ENCODE measurements at regions not wholly inside any gene's neighbourhood (a gene's known extent, or its start where the extent isn't known, plus 50 kb on each side); places are given as distances from the start of the nearest gene placed in this dataset.

DNA sequence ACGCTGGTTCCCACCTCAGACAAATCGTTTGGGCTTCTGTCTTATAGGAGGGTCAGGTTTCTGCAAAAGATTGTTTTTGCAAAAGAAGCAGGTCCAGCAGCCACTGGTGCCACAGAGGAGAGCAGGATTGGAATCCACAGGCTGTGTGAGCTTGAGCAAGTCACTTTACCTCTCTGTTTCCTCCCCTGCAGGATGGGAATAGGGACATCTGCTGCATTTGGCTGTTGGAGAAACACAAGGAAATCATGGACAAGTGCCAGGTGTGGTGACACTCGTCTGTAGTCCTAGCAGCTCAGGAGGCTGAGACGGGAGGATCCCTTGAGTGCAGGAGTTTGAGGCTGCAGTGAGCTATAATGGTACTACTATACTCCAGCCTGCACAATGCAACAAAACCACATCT, 422.6 kb downstream of the MN1 start:
- Histone ChIP-seq H3K4me1 (ENCODE audit: control insufficient read depth, insufficient read depth, low read length) (no peaks in the 10 kb centered on the region), H3K9ac (ENCODE audit: low read depth, low read length) (no peak overlapping the region), H3K4me2 (ENCODE audit: low read length) (no peak overlapping the region), H3K9me3 (replicated peaks; ENCODE audit: low read length) (no peaks in the 10 kb centered on the region), H3K36me3 (ENCODE audit: insufficient read depth, low read length) (no peaks in the 10 kb centered on the region), H3K4me3 (ENCODE audit: low read length) (no peak overlapping the region), H3K27me3 (ENCODE audit: control insufficient read depth, insufficient read depth, low read length) (peaks cover 60% of the 10 kb centered on the region)

DNA sequence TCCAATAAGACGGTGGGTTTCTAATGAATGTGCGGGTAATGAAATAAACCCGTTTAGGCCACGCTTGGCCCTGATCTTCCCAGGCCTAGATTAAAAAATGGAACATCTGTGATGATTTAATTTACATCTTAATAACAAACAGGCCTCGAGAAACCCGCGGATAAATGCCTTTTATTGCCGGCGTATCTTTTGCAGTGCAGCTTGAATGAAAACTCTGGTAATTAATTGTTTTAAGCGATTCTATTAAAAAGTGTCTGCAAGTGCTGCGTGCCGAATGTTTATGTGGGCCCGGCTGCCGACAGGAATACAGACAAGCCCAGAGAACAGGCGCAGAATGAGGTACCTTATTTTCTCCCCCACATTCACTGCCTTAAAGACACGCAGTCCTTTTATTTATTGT, 420.7 kb downstream of the MN1 start:
- H3K9ac ChIP-seq (ENCODE audit: low read depth, low read length), result no peak overlapping the region
- no peaks in the 10 kb centered on the region for H3K9me3 ChIP-seq (replicated peaks; ENCODE audit: low read length)
- H3K4me2 ChIP-seq (ENCODE audit: low read length), result no peak overlapping the region
- peaks cover 75% of the 10 kb centered on the region for H3K27me3 ChIP-seq (ENCODE audit: control insufficient read depth, insufficient read depth, low read length)
- no peaks in the 10 kb centered on the region for H3K36me3 ChIP-seq (ENCODE audit: insufficient read depth, low read length)
- H3K4me1 ChIP-seq (ENCODE audit: control insufficient read depth, insufficient read depth, low read length), result no peaks in the 10 kb centered on the region
- no peak overlapping the region for H3K4me3 ChIP-seq (ENCODE audit: low read length)

GRCh38 chr22:27381552-27381951, 420.0 kb downstream of the MN1 start:
- Histone ChIP-seq H3K27me3 (ENCODE audit: control insufficient read depth, insufficient read depth, low read length) (peaks cover 82% of the 10 kb centered on the region), H3K4me2 (ENCODE audit: low read length) (no peak overlapping the region), H3K4me3 (ENCODE audit: low read length) (no peak overlapping the region), H3K9ac (ENCODE audit: low read depth, low read length) (no peak overlapping the region), H3K9me3 (replicated peaks; ENCODE audit: low read length) (no peaks in the 10 kb centered on the region), H3K4me1 (ENCODE audit: control insufficient read depth, insufficient read depth, low read length) (no peaks in the 10 kb centered on the region), H3K36me3 (ENCODE audit: insufficient read depth, low read length) (no peaks in the 10 kb centered on the region)

DNA sequence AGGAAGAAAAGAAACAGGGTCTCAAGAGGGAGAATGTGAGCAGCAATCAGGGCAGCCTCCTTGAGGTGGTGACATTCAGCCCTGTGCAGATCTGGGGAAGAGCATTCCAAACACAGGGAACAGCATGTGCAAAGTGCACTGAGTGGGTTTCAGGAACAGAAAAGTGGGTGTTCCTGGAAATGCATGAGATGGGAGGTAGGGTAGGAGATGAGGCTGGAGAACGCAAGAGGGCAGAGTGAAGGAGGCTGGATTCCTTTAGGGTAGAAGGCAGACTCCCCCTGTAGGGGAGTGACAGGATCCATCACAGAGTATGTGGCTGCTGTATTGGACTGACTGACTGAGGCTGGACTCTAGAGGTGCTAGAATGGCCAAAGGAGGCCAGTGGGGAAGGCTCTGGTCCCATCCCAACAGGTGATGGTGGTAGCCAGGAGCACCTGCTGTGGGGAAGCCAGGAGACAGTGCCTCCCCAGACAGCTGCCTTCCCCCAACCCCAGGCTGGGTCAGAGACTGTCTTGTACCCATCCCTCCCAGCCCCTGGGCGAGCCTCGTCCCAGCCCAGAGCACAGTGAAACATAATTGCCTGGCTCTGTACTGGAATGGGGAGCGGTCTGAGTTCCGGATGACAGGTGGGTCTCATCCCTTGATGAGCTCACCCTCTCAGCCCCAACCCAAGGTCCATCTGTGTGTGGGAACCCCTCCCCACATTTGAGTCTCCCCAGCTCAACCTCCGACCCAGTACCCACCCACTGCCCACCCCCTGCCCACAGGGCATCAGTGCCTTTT, 419.4 kb downstream of the MN1 start:
- no peaks in the 10 kb centered on the region for H3K4me1 ChIP-seq (ENCODE audit: control insufficient read depth, insufficient read depth, low read length)
- H3K27me3 ChIP-seq (ENCODE audit: control insufficient read depth, insufficient read depth, low read length), result peaks cover 86% of the 10 kb centered on the region
- no peaks in the 10 kb centered on the region for H3K9me3 ChIP-seq (replicated peaks; ENCODE audit: low read length)
- no peak overlapping the region for H3K4me2 ChIP-seq (ENCODE audit: low read length)
- no peak overlapping the region for H3K9ac ChIP-seq (ENCODE audit: low read depth, low read length)
- no peak overlapping the region for H3K4me3 ChIP-seq (ENCODE audit: low read length)
- no peaks in the 10 kb centered on the region for H3K36me3 ChIP-seq (ENCODE audit: insufficient read depth, low read length)

DNA sequence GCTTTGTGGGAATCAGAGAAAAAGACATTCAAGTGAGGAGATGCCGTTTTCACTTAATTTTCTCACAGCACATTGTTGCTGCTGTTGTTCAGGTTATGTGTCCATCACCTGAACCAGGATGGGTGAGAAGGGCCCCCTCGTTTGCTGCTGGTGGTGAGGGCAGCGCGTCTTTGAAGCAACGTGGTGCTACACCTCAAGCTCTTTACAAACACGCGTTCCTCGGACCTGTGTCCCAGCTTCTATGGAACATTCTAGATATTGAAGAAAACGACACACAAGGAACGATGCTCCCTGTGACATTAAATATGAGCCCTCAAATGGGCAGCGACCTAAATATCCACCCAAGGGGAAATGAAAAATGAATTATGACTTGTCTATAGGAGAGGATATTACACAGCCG, 418.6 kb downstream of the MN1 start:
- Histone ChIP-seq H3K36me3 (ENCODE audit: insufficient read depth, low read length) (no peaks in the 10 kb centered on the region), H3K9ac (ENCODE audit: low read depth, low read length) (no peak overlapping the region), H3K4me2 (ENCODE audit: low read length) (no peak overlapping the region), H3K27me3 (ENCODE audit: control insufficient read depth, insufficient read depth, low read length) (peaks cover 84% of the 10 kb centered on the region), H3K4me1 (ENCODE audit: control insufficient read depth, insufficient read depth, low read length) (no peaks in the 10 kb centered on the region), H3K4me3 (ENCODE audit: low read length) (no peak overlapping the region), H3K9me3 (replicated peaks; ENCODE audit: low read length) (no peaks in the 10 kb centered on the region)

DNA sequence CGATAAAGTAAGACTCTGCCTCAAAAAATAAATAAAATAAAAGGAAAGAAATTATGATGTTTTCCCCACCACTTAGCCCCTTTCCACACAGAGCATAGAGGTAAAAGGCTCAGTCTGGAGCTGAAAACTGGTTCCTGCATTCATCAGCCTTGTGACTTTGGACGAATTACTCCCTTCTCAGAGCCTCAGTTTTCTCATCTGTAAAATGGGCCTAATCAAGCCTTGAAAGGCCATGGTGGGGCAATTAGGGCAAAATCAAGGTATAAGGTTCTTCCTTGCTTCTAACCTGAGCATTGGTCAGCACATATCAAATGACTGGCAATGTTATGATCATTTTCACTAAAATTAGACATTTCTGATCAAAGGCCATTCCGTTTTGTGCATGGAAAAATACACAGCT, 417.7 kb downstream of the MN1 start:
- Histone ChIP-seq H3K27me3 (ENCODE audit: control insufficient read depth, insufficient read depth, low read length) (peaks cover 84% of the 10 kb centered on the region), H3K4me3 (ENCODE audit: low read length) (no peak overlapping the region), H3K4me1 (ENCODE audit: control insufficient read depth, insufficient read depth, low read length) (no peaks in the 10 kb centered on the region), H3K4me2 (ENCODE audit: low read length) (no peak overlapping the region), H3K9ac (ENCODE audit: low read depth, low read length) (no peak overlapping the region), H3K9me3 (replicated peaks; ENCODE audit: low read length) (no peaks in the 10 kb centered on the region), H3K36me3 (ENCODE audit: insufficient read depth, low read length) (no peaks in the 10 kb centered on the region)

DNA sequence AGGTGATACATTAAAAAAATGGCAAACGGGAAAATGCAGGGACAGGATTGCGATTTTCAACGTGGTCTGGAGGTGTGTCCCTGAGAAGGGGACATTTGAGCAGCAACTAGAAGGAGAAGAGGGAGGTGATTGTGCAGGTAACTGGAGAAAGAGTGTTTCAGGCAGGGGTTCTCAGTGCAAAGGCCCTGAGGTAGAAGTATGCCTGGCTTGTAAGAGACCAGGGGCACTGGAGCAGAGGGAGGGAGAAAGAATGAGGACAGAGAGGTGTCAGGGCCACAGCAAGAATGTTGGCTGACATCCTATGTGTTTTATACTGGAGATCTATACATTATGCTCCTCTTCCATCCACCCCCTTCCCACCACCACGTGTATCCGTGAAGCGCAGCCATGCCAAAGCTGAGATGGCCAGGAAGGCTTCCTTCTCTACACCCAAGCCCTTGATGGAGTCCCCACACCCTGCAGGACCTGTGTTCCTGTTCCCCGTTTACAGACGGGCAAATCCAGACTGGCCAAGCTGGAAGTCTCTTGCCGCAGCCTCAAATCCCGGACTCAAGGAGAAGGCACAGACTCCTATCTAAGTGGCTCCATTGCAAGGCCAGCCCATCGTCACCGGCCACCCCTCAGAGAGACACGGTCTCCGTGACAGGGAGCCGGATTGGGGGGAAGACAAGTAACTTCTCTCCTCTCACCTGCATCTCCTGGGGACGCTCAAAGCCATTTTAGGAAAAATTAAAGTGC, 416.1 kb downstream of the MN1 start:
- Histone ChIP-seq H3K4me1 (ENCODE audit: control insufficient read depth, insufficient read depth, low read length) (no peaks in the 10 kb centered on the region), H3K36me3 (ENCODE audit: insufficient read depth, low read length) (no peaks in the 10 kb centered on the region), H3K4me3 (ENCODE audit: low read length) (no peak overlapping the region), H3K27me3 (ENCODE audit: control insufficient read depth, insufficient read depth, low read length) (peaks cover 84% of the 10 kb centered on the region), H3K9me3 (replicated peaks; ENCODE audit: low read length) (no peaks in the 10 kb centered on the region), H3K9ac (ENCODE audit: low read depth, low read length) (no peak overlapping the region), H3K4me2 (ENCODE audit: low read length) (no peak overlapping the region)

DNA sequence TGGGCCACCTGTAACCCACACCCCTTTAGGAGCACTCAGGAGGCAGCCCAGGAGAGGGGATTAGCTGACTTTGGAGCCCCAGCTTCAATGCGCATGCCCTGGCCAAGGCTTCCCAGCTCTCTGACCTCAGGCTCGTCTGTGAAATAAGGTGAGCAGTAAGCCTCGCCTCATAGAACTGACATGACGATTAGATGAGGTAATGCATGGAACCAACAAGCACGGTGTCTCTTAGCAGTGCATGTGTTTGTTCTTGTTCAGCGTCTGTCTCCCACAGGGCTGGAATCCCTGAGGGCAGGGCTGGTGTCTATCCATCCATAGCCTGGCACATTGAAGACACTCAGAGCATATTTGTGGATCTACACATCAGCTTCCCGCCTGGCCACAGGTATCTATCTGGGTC, 415.4 kb downstream of the MN1 start:
- H3K9ac ChIP-seq (ENCODE audit: low read depth, low read length), result no peak overlapping the region

GRCh38 chr22:27387561-27387960, 414.0 kb downstream of the MN1 start:
- no peaks in the 10 kb centered on the region for H3K4me1 ChIP-seq (ENCODE audit: control insufficient read depth, insufficient read depth, low read length)
- no peaks in the 10 kb centered on the region for H3K9me3 ChIP-seq (replicated peaks; ENCODE audit: low read length)
- peaks cover 80% of the 10 kb centered on the region for H3K27me3 ChIP-seq (ENCODE audit: control insufficient read depth, insufficient read depth, low read length)
- no peaks in the 10 kb centered on the region for H3K36me3 ChIP-seq (ENCODE audit: insufficient read depth, low read length)
- H3K4me3 ChIP-seq (ENCODE audit: low read length), result no peak overlapping the region
- H3K4me2 ChIP-seq (ENCODE audit: low read length), result no peak overlapping the region
- H3K9ac ChIP-seq (ENCODE audit: low read depth, low read length), result no peak overlapping the region

More for the DNA sequence above, 415.4 kb downstream of the MN1 start:
- no peaks in the 10 kb centered on the region for H3K9me3 ChIP-seq (replicated peaks; ENCODE audit: low read length)
- H3K27me3 ChIP-seq (ENCODE audit: control insufficient read depth, insufficient read depth, low read length), result peaks cover 84% of the 10 kb centered on the region
- H3K36me3 ChIP-seq (ENCODE audit: insufficient read depth, low read length), result no peaks in the 10 kb centered on the region
- H3K4me1 ChIP-seq (ENCODE audit: control insufficient read depth, insufficient read depth, low read length), result no peaks in the 10 kb centered on the region
- no peak overlapping the region for H3K4me3 ChIP-seq (ENCODE audit: low read length)
- H3K4me2 ChIP-seq (ENCODE audit: low read length), result no peak overlapping the region

DNA sequence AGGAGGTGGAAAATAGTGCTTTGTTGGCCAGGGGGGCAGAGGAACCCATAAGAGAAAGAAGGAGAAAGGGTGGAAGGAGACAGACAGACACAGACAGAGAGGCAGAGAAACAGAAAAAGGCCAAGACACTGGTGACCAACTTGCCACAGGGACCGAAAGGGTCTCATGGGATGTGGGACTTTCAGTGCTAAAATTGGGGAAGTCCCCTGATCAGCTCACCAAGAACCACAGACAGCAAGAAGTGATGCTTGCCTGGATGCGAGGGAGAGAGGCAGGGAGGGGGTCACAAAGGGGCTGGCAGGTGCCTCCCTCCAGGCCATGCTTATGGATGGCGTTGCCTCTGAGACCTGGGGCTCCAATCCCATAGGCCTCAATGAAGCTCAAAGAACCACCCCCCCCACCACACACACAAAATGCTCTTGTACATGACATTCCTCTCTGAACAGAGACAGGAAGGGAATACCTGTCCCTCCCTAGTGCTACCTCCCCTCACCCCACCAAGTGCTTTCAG, 413.4 kb downstream of the MN1 start:
- no peaks in the 10 kb centered on the region for H3K4me1 ChIP-seq (ENCODE audit: control insufficient read depth, insufficient read depth, low read length)
- no peak overlapping the region for H3K4me3 ChIP-seq (ENCODE audit: low read length)
- no peak overlapping the region for H3K4me2 ChIP-seq (ENCODE audit: low read length)
- H3K9ac ChIP-seq (ENCODE audit: low read depth, low read length), result no peak overlapping the region
- no peaks in the 10 kb centered on the region for H3K36me3 ChIP-seq (ENCODE audit: insufficient read depth, low read length)
- H3K9me3 ChIP-seq (replicated peaks; ENCODE audit: low read length), result no peaks in the 10 kb centered on the region
- H3K27me3 ChIP-seq (ENCODE audit: control insufficient read depth, insufficient read depth, low read length), result peaks cover 79% of the 10 kb centered on the region

DNA sequence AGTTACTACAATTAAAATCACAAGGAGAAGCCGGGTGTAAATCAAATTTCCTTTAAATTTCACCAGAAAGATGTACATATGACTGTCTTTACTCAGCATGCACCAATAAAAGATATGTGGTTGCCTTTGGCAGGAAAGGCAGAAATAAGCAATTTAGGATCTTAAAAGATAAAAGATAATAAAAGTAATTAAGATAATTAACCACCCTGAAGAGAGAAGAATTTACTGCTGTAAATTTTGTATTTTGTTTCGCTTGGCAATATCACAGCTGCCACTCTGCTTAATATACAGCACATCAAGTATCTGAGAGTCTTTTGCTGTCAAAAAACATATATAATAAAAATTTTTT, 411.9 kb downstream of the MN1 start:
- Histone ChIP-seq H3K4me1 (ENCODE audit: control insufficient read depth, insufficient read depth, low read length) (no peaks in the 10 kb centered on the region), H3K4me3 (ENCODE audit: low read length) (no peak overlapping the region), H3K36me3 (ENCODE audit: insufficient read depth, low read length) (no peaks in the 10 kb centered on the region), H3K27me3 (ENCODE audit: control insufficient read depth, insufficient read depth, low read length) (peaks cover 84% of the 10 kb centered on the region), H3K9ac (ENCODE audit: low read depth, low read length) (no peak overlapping the region), H3K4me2 (ENCODE audit: low read length) (no peak overlapping the region), H3K9me3 (replicated peaks; ENCODE audit: low read length) (no peaks in the 10 kb centered on the region)

Measured in skeletal muscle satellite cell (primary cell).